HCT116 (cell line): ENCODE measurements at regions not wholly inside any gene's neighbourhood (a gene's known extent, or its start where the extent isn't known, plus 50 kb on each side); places are given as distances from the start of the nearest gene placed in this dataset.
"Not testable (repeated sequence)": the region's sequence is repeated elsewhere in the genome, so short reads cannot be mapped to it uniquely, and the experiment has no call there.

Source experiments
- CEBPB ChIP-seq: IDR thresholded peaks from 2 replicates; pipeline ENCODE4 v1.6.1; 2012; ENCODE audit warnings: low read depth
- ELF1 ChIP-seq: IDR thresholded peaks from 2 replicates; pipeline ENCODE4 v1.6.1; 2012; ENCODE audit warnings: low read depth, borderline replicate concordance
- EZH2 ChIP-seq: fragments of 200-600 bp; sonication (generic); IDR thresholded peaks from 2 replicates; pipeline ENCODE4 v1.6.1; 2017; ENCODE audit warnings: antibody characterized with exemption, mixed run types
- EZH2phosphoT487 ChIP-seq: fragments of 200-600 bp; IDR thresholded peaks from 2 replicates; pipeline ENCODE4 v1.6.1; 2018; ENCODE audit warnings: antibody characterized with exemption, borderline replicate concordance
- POLR2A ChIP-seq: IDR thresholded peaks from 2 replicates; pipeline ENCODE4 v1.7.0; 2011; ENCODE audit warnings: borderline replicate concordance; ENCODE audit not compliant: insufficient read depth, insufficient read length; ENCODE audit errors: extremely low read depth
- POLR2AphosphoS5 ChIP-seq: IDR thresholded peaks from 2 replicates; pipeline ENCODE4 v1.6.1; 2011; ENCODE audit warnings: mild to moderate bottlenecking, low read depth, low read length, moderate library complexity
- RAD21 ChIP-seq: IDR thresholded peaks from 2 replicates; pipeline ENCODE4 v1.6.1; 2012; ENCODE audit warnings: low read depth, mild to moderate bottlenecking
- YY1 ChIP-seq: IDR thresholded peaks from 2 replicates; pipeline ENCODE4 v1.6.1; 2011; ENCODE audit warnings: low read length, low read depth, moderate library complexity, mild to moderate bottlenecking; ENCODE audit not compliant: insufficient replicate concordance; ENCODE audit errors: extremely low read depth
- ZNF274 ChIP-seq: fragments of 200-500 bp; sonication (Bioruptor generic); IDR thresholded peaks from 2 replicates; pipeline ENCODE4 v1.6.1; 2014; ENCODE audit warnings: mild to moderate bottlenecking, low read depth, low read length, inconsistent platforms
- TF ChIP-seq, protein P1 (sequence below): IDR thresholded peaks from 2 replicates; pipeline ENCODE4 v1.6.1; 2012
- TF ChIP-seq, protein P2 (sequence below), 3 experiments: fragments of 200-600 bp in 1 of 3; sonication (generic) in 1 of 3; IDR thresholded peaks in 2 of 3; conservative IDR thresholded peaks in 1 of 3; 2 replicates each; pipeline ENCODE4 v1.5.1; 2012 to 2017; ENCODE audit warnings: low read depth in 2 of 3, low read length in 2 of 3, antibody characterized with exemption in 1 of 3, borderline replicate concordance in 1 of 3, control low read depth in 1 of 3, mild to moderate bottlenecking in 1 of 3, mixed read lengths in 1 of 3, mixed run types in 1 of 3, moderate library complexity in 1 of 3; ENCODE audit not compliant: insufficient read depth in 1 of 3

GRCh38 chr4:3910161-3910950 is 144.2 kb downstream of the ADRA2C start:
- TF ChIP-seq, protein P1, sequence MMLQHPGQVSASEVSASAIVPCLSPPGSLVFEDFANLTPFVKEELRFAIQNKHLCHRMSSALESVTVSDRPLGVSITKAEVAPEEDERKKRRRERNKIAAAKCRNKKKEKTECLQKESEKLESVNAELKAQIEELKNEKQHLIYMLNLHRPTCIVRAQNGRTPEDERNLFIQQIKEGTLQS: not testable (repeated sequence)
- not testable (repeated sequence) for TF ChIP-seq CEBPB, ELF1, POLR2A, EZH2phosphoT487, ZNF274, POLR2AphosphoS5, EZH2, YY1, RAD21
- TF ChIP-seq, protein P2, sequence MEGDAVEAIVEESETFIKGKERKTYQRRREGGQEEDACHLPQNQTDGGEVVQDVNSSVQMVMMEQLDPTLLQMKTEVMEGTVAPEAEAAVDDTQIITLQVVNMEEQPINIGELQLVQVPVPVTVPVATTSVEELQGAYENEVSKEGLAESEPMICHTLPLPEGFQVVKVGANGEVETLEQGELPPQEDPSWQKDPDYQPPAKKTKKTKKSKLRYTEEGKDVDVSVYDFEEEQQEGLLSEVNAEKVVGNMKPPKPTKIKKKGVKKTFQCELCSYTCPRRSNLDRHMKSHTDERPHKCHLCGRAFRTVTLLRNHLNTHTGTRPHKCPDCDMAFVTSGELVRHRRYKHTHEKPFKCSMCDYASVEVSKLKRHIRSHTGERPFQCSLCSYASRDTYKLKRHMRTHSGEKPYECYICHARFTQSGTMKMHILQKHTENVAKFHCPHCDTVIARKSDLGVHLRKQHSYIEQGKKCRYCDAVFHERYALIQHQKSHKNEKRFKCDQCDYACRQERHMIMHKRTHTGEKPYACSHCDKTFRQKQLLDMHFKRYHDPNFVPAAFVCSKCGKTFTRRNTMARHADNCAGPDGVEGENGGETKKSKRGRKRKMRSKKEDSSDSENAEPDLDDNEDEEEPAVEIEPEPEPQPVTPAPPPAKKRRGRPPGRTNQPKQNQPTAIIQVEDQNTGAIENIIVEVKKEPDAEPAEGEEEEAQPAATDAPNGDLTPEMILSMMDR (IDR thresholded peaks at IDR 0.05 in 2 of 3, conservative IDR thresholded peaks at IDR 0.05 in 1 of 3; ENCODE audit: borderline replicate concordance in 1 of 3, insufficient read depth in 1 of 3, low read depth in 2 of 3, low read length in 2 of 3): not testable (repeated sequence)
